H1 (cell line): ENCODE measurements at regions not wholly inside any gene's neighbourhood (a gene's known extent, or its start where the extent isn't known, plus 50 kb on each side); places are given as distances from the start of the nearest gene placed in this dataset.

Experiments
- ASH2L ChIP-seq: fragments of 200-600, 300-600 bp; sonication (generic); IDR thresholded peaks from one replicate; pipeline ENCODE4 v1.7.1; 2017; ENCODE audit warnings: low read length
- BCL11A ChIP-seq, 2 experiments: IDR thresholded peaks; one replicate each; pipeline ENCODE4 v1.6.1; 2011; ENCODE audit warnings: low read depth in 2 of 2, low read length in 2 of 2, mild to moderate bottlenecking in 2 of 2
- CEBPB ChIP-seq: IDR thresholded peaks from 2 replicates; pipeline ENCODE4 v1.6.1; 2012; ENCODE audit warnings: low read depth, low read length
- CREB1 ChIP-seq: IDR thresholded peaks from 2 replicates; pipeline ENCODE4 v1.6.1; 2012; ENCODE audit warnings: inconsistent platforms
- JUN ChIP-seq: IDR thresholded peaks from 2 replicates; pipeline ENCODE4 v1.6.1; 2011; ENCODE audit warnings: low read depth, mild to moderate bottlenecking, improper control_type of control experiment, low read length
- JUND ChIP-seq: IDR thresholded peaks from 2 replicates; pipeline ENCODE4 v1.6.1; 2011; ENCODE audit warnings: mild to moderate bottlenecking, improper control_type of control experiment, low read length
- NANOG ChIP-seq: IDR thresholded peaks from 2 replicates; pipeline ENCODE4 v1.6.1; 2011; ENCODE audit warnings: low read length, low read depth, mild to moderate bottlenecking, inconsistent platforms; ENCODE audit not compliant: insufficient read depth, poor library complexity, severe bottlenecking
- RXRA ChIP-seq: IDR thresholded peaks from 2 replicates; pipeline ENCODE4 v1.6.1; 2011; ENCODE audit warnings: low read depth, mild to moderate bottlenecking, low read length, moderate library complexity; ENCODE audit not compliant: insufficient read depth
- SP1 ChIP-seq: IDR thresholded peaks from 2 replicates; pipeline ENCODE4 v1.6.1; 2011; ENCODE audit warnings: low read depth, low read length
- SP2 ChIP-seq: IDR thresholded peaks from 2 replicates; pipeline ENCODE4 v1.6.1; 2012; ENCODE audit warnings: mild to moderate bottlenecking, low read length, inconsistent platforms
- TAF1 ChIP-seq: IDR thresholded peaks from 2 replicates; pipeline ENCODE4 v1.6.1; 2011; ENCODE audit warnings: mild to moderate bottlenecking, low read depth, low read length

DNA sequence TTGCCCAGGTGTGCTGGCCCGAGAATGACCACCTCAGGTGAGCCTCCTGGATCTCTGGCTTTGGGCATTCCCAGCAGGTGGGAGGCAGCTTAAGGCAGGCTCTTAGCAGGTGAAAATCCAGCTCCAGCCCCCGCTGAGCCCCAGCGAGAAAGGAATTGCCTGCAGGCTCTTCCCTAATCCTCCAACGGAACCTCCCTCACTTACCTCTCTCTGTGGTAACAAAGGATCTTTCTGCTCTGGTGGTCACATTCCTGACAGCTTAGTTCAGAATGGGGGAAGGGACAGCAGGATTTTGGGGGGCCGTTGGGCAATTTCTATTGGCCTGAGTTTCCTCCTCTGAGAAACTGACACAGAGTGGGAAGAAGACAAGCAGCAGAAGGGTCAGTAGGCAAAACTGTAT lies 116.0 kb upstream of the LHX5 start (continued):
- TF ChIP-seq ASH2L = peak; percentile 87
- TF ChIP-seq CEBPB = peak; percentile 68
- TF ChIP-seq CREB1 = no peak
- peak; percentile 66 for TF ChIP-seq NANOG
- TF ChIP-seq SP2 = no peak
- peak; percentile 93 for TF ChIP-seq JUND
- TF ChIP-seq JUN = peak; percentile 94
- TF ChIP-seq TAF1 = 0 out of 2 replicates have a peak, but pooled peaks have one; percentile 46
- TF ChIP-seq BCL11A (IDR thresholded peaks at IDR 0.05; ENCODE audit: low read depth in 2 of 2, low read length in 2 of 2) = peak in 1 of 2 experiments; percentile 23
- TF ChIP-seq SP1 = peak; percentile 89; the same call in 1 of the 2 replicates
- TF ChIP-seq RXRA = 0 out of 2 replicates have a peak, but pooled peaks have one; percentile 78
